ENCODE measurements at regions not wholly inside any gene's neighbourhood (a gene's known extent, or its start where the extent isn't known, plus 50 kb on each side); places are given as distances from the start of the nearest gene placed in this dataset.
"Not testable (repeated sequence)": the region's sequence is repeated elsewhere in the genome, so short reads cannot be mapped to it uniquely, and the experiment has no call there.

DNA sequence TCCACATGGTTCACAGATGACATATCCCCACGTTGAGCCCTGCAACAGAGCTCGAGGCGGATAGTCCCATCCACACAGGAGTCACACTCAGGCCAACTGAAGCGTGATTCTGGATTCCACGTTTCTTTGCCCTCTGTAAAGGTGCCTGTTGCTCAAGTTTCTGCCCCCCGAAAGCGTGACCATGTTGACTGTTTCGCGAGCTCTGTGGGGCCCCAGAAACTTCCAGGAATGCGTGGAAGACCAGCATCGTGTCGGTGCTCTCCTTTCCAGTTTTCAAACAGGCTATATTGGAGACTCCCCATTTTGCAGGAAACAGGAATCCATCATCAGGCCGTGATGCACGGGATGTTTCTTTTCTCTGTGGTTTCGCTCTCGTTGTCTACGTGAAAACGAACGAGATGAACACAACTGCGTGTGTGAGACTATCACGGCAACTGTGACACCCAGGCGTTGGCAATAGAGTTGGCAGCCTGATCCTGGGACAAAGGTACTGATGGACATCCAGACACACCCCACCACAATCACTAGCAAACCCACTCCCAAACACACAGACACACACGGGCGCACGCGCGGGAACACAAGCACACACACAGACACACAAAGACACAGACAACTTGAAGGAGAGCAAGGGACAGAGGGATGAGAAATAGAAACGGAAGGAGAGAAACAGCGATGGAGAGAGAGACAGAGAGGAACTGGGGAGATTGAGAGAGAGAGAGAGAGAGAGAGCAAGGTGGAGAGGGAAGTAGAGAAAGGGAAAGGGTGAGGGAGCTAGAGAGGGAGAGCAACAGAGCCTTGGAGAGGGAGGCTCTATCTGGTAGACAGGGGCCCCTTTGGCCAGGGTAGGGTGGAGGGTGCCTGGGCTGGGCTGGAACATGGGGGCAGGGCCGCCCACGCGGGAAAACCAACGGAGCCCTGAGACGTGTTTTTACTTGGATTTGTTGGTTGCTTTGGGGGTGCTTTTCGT, 1609.3 kb downstream of the SPATA31A7 start:
- DNase-seq (ENCODE audit: low read depth in 2 of 2), result not testable (repeated sequence)

- peak in 1 of 2 donors; percentile 8 for DNase-seq (ENCODE audit: low read depth in 2 of 2)
Measured at GRCh38 chr9:62799851-62800371, 1610.1 kb downstream of the SPATA31A7 start.

DNA sequence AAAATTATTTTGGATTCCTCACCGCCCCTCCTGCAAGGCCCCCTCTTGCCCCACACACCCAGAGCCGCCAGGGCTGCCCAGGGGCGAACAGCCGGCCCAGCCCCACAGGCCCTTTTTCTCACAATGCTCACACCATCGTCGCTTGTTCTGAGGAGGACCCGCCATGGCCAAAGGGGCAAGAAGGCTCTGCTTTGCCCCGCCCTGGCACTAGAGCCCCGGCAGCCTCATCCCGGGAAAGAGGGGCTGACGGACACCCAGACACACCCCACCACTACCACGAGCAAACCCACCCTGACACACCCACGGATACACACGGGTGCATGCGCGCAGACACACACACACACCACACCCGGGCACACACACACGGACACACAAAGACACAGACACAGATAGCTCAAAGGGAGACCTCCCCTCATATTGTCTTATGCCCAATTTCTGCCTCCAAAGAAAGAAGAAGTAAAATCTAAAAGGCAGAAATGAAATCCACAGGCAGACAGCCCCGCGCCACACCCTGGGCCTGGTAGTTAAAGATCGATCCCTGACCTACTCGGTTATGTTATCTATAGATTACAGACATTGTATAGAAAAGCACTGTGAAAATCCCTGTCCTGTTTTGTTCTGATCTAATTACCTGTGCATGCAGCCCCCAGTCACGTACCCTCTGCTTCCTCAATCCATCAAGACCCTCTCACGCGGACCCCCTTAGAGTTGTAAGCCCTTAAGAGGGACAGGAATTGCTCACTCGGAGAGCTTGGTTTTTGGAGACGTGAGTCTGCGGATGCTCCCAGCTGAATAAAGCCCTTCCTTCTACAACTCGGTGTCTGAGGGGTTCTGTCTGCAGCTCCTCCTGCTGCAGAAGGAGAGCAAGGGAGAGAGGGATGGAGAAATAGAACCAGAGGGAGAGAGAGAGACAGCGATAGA, 1610.9 kb downstream of the SPATA31A7 start:
- DNase-seq (ENCODE audit: low read depth in 2 of 2), result peak in 1 of 2 donors; percentile 16

DNA sequence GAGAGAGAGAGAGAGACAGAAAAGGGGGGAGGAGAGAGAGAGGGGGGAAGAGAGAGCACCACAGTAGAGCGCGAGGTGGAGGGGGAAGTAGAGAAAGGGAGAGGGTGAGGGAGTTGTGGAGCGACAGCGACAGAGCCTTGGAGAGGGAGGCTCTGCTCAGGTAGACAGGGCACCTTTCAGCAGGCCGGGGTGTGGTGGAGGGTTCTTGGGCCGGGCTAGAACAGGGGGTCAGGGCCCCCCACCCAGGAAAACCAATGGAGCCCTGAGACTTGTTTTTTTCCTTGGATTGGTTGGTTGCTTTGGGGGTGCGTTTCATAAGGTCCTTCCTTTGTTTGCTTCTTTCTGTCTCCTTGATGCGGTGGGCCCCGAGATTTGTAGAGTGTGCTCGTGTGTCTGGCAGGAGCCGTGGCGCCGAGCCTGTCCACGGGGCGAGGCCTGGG, 1611.6 kb downstream of the SPATA31A7 start:
- not testable (repeated sequence) for DNase-seq (ENCODE audit: low read depth in 2 of 2)

GRCh38 chr9:62801961-62802718, 1612.3 kb downstream of the SPATA31A7 start:
- peak in 1 of 2 donors; percentile 50 for DNase-seq (ENCODE audit: low read depth in 2 of 2)

GRCh38 chr9:62802719-62803079, 1612.9 kb downstream of the SPATA31A7 start:
- not testable (repeated sequence) for DNase-seq (ENCODE audit: low read depth in 2 of 2)

GRCh38 chr9:62803099-62803498, 1613.3 kb downstream of the SPATA31A7 start:
- DNase-seq (ENCODE audit: low read depth in 2 of 2), result not testable (repeated sequence)

GRCh38 chr9:62804314-62804713, 1614.5 kb downstream of the SPATA31A7 start:
- DNase-seq (ENCODE audit: low read depth in 2 of 2), result not testable (repeated sequence)

GRCh38 chr9:62807424-62807823, 1617.6 kb downstream of the SPATA31A7 start:
- DNase-seq (ENCODE audit: low read depth in 2 of 2), result not testable (repeated sequence)

DNA sequence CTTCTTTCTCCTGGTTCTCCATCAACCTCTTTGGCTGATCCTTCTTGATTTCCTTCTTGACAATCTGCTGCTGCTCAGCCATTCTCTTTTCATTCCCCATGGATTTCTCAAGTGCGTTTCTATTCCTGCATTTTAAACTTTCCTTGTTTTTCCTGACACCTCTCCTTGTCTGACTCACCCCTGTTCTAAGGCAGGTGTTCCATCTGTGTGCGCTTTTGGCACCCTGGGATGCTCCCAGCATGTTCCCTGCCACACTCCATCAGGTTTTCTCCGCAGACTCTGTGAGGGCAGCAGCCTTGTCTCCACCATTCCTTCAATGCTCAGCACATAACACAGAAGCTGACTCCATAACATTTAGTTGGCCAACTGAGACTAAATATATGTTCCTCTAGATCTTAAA, 1618.2 kb downstream of the SPATA31A7 start:
- not testable (repeated sequence) for DNase-seq (ENCODE audit: low read depth in 2 of 2)

DNA sequence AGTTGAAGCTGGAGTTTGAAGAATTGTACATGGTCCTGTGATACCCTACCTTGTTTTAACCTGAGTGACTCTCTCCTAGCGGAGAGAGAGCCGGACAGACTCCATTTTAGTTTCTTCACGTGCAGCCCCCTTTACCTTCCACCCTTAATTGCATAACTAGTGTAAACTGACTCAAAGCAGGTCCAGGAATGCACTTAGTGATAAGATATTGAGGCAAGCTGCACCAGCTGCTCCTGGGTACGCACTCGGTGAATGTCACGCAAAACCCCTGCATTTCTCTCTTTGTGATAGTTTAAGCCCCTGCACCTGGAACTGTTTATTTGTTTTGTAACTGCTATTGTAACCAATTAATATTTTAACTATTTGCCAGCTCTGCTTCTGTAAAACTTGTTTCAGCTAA, 1620.5 kb downstream of the SPATA31A7 start:
- DNase-seq (ENCODE audit: low read depth in 2 of 2), result not testable (repeated sequence)

DNA sequence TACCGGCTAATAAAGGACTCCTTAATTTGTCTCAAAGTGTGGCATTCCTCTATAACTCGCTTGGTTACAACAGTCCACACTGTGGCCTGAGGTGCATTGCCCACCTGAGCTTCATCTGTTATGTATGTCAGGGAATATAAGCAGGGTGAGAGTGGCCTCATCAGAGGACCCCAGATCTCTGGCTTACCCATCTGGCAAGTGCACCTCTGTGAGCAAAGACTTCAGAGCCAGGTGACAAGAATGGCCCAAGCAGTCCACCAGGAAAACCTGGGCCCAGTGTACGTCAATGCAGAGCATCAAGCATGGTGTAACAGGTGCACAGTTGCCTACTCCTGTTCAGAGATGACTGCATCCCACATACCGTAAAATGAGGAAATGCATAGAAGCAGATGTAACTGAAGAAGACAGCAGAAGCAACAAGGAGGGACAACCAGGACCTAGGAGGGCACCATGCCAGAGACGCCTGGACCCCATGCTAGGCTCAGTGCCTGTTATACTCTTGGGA, 1621.0 kb downstream of the SPATA31A7 start:
- DNase-seq (ENCODE audit: low read depth in 2 of 2), result not testable (repeated sequence)

DNA sequence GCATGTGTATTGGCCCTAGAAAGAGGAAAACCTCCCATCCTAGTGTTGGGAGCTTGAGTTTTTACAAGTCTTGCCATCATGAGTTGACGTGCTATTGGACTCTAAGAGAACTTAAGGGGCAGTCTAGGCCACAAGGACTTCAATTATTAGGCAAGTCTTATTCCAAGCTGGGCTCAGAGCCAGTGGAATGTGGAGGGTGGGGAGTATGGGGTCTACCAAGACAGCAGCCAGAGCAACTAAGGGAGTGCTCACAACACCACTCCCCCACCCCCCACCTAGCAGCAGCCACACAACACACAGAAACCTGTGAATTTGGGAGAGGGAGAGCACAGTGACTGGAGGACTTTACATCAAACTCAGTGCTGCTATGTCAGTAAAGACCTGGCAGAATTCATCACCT, 1625.6 kb downstream of the SPATA31A7 start:
- DNase-seq (ENCODE audit: low read depth in 2 of 2), result not testable (repeated sequence)

- not testable (repeated sequence) for DNase-seq (ENCODE audit: low read depth in 2 of 2)
Measured at GRCh38 chr9:62816331-62816730, 1626.5 kb downstream of the SPATA31A7 start.

- DNase-seq (ENCODE audit: low read depth in 2 of 2), result not testable (repeated sequence)
Measured at GRCh38 chr9:62817214-62817613, 1627.4 kb downstream of the SPATA31A7 start.

GRCh38 chr9:62822185-62822584, 1632.3 kb downstream of the SPATA31A7 start:
- not testable (repeated sequence) for DNase-seq (ENCODE audit: low read depth in 2 of 2)

DNA sequence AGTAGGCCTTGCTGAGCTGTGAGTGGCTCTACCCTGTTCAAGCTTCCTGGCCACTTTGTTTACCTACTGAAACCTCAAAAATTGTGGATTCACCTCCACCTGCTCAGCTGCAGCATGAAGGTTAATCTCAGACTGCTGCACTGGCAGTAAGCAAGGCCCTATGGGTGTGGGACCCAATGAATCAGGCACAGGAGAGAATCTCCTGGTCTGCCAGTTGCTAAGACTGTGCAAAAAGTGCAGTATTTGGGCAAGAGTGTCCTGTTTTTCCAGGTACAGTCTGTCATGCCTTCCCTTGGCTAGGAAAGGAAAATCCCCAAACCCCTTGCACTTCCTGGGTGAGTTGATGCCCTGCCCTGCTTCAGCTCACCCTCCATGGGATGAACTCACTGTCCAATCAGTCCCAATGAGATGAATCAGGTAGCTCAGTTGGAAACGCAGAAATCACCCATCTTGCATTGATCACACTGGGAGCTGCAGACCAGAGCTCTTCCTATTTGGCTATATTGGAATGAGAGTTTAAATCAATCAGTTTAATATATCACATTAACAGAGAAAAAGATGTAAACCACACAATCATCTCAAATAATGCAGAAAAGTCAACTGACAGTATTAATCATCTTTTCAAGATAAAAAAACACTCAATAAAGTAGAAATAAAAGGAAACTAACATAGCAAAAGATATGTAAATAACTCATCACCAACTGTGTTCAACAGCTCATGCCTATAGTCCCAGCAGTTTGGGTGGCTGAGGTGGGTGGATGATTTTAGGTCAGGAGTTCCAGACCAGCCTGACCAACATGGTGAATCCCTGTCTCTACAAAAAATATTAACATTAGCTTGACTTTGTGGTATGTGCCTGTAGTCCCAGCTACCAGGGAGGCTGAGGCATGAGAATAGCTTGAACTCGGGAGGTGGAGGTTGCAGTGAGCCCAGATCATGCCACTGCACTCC, 1638.4 kb downstream of the SPATA31A7 start:
- not testable (repeated sequence) for DNase-seq (ENCODE audit: low read depth in 2 of 2)

GRCh38 chr9:62830829-62831459, 1641.1 kb downstream of the SPATA31A7 start:
- not testable (repeated sequence) for DNase-seq (ENCODE audit: low read depth in 2 of 2)
